ENCODE measurements at regions not wholly inside any gene's neighbourhood (a gene's known extent, or its start where the extent isn't known, plus 50 kb on each side); places are given as distances from the start of the nearest gene placed in this dataset.

GRCh38 chr6:23390221-23390620 lies 735.8 kb upstream of the NRSN1 start:
- CTCF ChIA-PET = no interaction called here
- TF ChIP-seq CTCF (IDR thresholded peaks at IDR 0.05) = no peak
- Mint-ChIP-seq H3K9me3 (peaks cover 3% of the 10 kb centered on the region), H3K36me3 (ENCODE audit: low read depth) (no peaks in the 10 kb centered on the region), H3K27me3 (no peaks in the 10 kb centered on the region), H3K4me3 (no peak overlapping the region), H3K27ac (no peak overlapping the region), H3K4me1 (no peaks in the 10 kb centered on the region)
- no peak for DNase-seq
- POLR2A ChIA-PET = no interaction called here
- intact Hi-C loops (cut with micrococcal nuclease) = no loop called here
- ATAC-seq (ENCODE audit: low read depth) = no peak

- POLR2A ChIA-PET = no interaction called here
- CTCF ChIA-PET = no interaction called here
- Mint-ChIP-seq H3K4me3 (no peak overlapping the region), H3K27ac (no peak overlapping the region), H3K9me3 (peaks cover 3% of the 10 kb centered on the region), H3K27me3 (no peaks in the 10 kb centered on the region), H3K4me1 (no peaks in the 10 kb centered on the region), H3K36me3 (ENCODE audit: low read depth) (no peaks in the 10 kb centered on the region)
- intact Hi-C loops (cut with micrococcal nuclease) = no loop called here
- DNase-seq = no peak
- no peak for TF ChIP-seq CTCF (IDR thresholded peaks at IDR 0.05)
- ATAC-seq (ENCODE audit: low read depth) = no peak
These were observed 731.3 kb upstream of the NRSN1 start for GRCh38 chr6:23394681-23395080.

GRCh38 chr6:23395381-23395780 lies 730.6 kb upstream of the NRSN1 start:
- Mint-ChIP-seq H3K36me3 (ENCODE audit: low read depth) (no peaks in the 10 kb centered on the region), H3K27me3 (no peaks in the 10 kb centered on the region), H3K27ac (no peak overlapping the region), H3K9me3 (peaks cover 3% of the 10 kb centered on the region), H3K4me1 (no peaks in the 10 kb centered on the region), H3K4me3 (no peak overlapping the region)
- ATAC-seq (ENCODE audit: low read depth) (no peak), DNase-seq (no peak)
- intact Hi-C loops (cut with micrococcal nuclease) = no loop called here
- TF ChIP-seq CTCF (IDR thresholded peaks at IDR 0.05) = no peak
- ChIA-PET CTCF (no interaction called here), POLR2A (no interaction called here)

- Mint-ChIP-seq H3K36me3 (ENCODE audit: low read depth) (no peaks in the 10 kb centered on the region), H3K9me3 (peaks cover 3% of the 10 kb centered on the region), H3K4me1 (no peaks in the 10 kb centered on the region), H3K27me3 (no peaks in the 10 kb centered on the region), H3K27ac (no peak overlapping the region), H3K4me3 (no peak overlapping the region)
- intact Hi-C loops (cut with micrococcal nuclease) = no loop called here
- DNase-seq (no peak), ATAC-seq (ENCODE audit: low read depth) (no peak)
- ChIA-PET CTCF (no interaction called here), POLR2A (no interaction called here)
- no peak for TF ChIP-seq CTCF (IDR thresholded peaks at IDR 0.05)
These were observed 729.1 kb upstream of the NRSN1 start for GRCh38 chr6:23396949-23397348.

- CTCF ChIA-PET = no interaction called here
- intact Hi-C loops (cut with micrococcal nuclease) = no loop called here
- Mint-ChIP-seq H3K4me1 (no peaks in the 10 kb centered on the region), H3K4me3 (no peak overlapping the region), H3K36me3 (ENCODE audit: low read depth) (no peaks in the 10 kb centered on the region), H3K27ac (no peak overlapping the region), H3K9me3 (peaks cover 3% of the 10 kb centered on the region), H3K27me3 (no peaks in the 10 kb centered on the region)
- ATAC-seq (ENCODE audit: low read depth) (no peak), DNase-seq (no peak)
- no peak for TF ChIP-seq CTCF (IDR thresholded peaks at IDR 0.05)
- POLR2A ChIA-PET = no interaction called here
These were observed 722.6 kb upstream of the NRSN1 start for GRCh38 chr6:23403460-23403859.
